Stimulated activated memory B cell treated with anti-CD40 and anti-IgM and Interleukin-4, amounts not matched to agents 10 μg/mL and 1 μg/mL and 100 μg/mL, for 72 hours (primary cell): ENCODE measurements at regions not wholly inside any gene's neighbourhood (a gene's known extent, or its start where the extent isn't known, plus 50 kb on each side); places are given as distances from the start of the nearest gene placed in this dataset.
"Not testable (repeated sequence)": the region's sequence is repeated elsewhere in the genome, so short reads cannot be mapped to it uniquely, and the experiment has no call there.

Experiments used
- ATAC-seq: fragments of 150-1000 bp; cut with Tn5 transposase; 2 replicates; pipeline ENCODE4 v1.10.0; 2021
- H3K27ac Mint-ChIP-seq: one replicate; pipeline ENCODE4 v1.8.0; 2022; ENCODE audit warnings: mild to moderate bottlenecking, mixed read lengths
- H3K27me3 Mint-ChIP-seq: one replicate; pipeline ENCODE4 v1.8.0; 2022; ENCODE audit warnings: mixed read lengths
- H3K36me3 Mint-ChIP-seq: one replicate; pipeline ENCODE4 v1.8.0; 2022; ENCODE audit warnings: mixed read lengths
- H3K4me1 Mint-ChIP-seq: one replicate; pipeline ENCODE4 v1.8.0; 2022; ENCODE audit warnings: mixed read lengths
- H3K4me3 Mint-ChIP-seq: one replicate; pipeline ENCODE4 v1.8.0; 2022; ENCODE audit warnings: mild to moderate bottlenecking, moderate library complexity, mixed read lengths
- H3K9me3 Mint-ChIP-seq: one replicate; pipeline ENCODE4 v1.8.0; 2022; ENCODE audit warnings: mixed read lengths

DNA sequence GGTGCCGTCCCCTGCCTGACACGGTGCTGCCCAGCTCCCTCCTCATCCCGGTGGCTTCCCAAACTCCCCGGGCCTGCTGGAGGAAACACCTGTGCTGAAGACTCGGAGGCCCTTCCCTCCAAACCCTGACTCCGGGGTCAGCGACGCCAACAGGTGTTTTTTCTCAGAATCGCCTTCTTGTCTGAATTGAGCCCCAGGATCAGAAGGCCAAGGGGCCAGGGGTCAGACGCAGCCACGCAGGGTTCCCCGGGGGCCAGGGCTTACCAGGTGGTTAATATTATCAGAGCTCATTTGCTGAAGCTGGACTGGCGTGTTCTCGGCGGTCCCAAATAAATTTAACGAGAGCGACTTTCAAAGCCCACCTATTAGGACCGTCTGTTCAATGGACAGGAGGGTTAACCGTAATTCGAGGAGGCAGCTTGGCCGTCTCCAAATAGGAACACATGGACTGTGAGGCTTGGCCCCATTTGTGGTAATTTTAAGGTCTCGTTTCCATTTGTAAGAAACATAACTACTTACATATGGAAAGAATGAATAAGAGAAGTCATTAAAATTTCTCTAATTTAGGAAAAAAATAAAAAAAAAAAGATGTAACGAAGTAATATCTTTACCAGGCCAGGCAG is 239.3 kb downstream of the CRLF2 start:
- no peaks in the 10 kb centered on the region for H3K27me3 Mint-ChIP-seq
- no peak for ATAC-seq
- H3K4me3 Mint-ChIP-seq = no peak overlapping the region
- H3K27ac Mint-ChIP-seq = no peak overlapping the region
- no peaks in the 10 kb centered on the region for H3K4me1 Mint-ChIP-seq
- H3K9me3 Mint-ChIP-seq = peaks cover 7% of the 10 kb centered on the region
- H3K36me3 Mint-ChIP-seq = no peaks in the 10 kb centered on the region

DNA sequence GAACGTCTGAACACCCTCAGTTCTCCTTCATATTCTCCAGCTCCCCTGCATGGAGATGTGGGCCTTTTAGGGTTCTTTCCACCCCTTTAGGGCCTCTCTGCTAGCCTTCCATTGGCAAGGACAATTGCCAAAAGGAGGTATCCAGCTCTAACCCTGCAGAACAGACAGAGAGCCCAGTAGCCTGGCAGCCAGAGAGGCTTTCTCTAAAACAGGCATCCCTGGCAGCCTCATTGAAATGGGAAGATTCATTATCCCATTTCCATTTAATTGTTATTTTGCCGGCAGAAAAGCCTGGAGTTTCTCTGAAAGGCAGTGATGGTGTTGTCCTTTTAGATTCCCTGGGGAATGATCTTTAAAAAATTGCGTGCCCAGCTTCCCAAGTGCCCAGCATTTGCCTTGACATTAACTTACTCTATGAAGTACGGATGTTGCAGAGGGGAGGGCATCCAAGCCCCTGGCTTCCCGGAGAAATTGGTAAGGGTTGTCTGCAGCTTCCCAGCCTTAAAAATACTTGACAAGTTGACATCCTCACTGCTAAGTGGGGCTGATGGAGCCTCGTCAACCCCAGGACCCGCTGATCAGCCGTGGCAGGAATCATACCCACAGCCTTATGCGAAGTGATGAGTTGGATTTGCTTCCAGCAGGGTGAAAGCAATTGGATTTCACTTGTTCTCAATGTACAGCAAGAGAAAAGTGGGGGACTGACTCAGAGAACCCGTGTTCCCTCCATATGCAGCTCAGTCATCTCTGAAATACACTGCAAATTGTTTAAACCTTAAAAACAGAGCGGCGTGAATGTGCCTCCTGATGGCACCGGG is 244.1 kb downstream of the CRLF2 start:
- no peak overlapping the region for H3K4me3 Mint-ChIP-seq
- no peak for ATAC-seq
- no peaks in the 10 kb centered on the region for H3K27me3 Mint-ChIP-seq
- H3K9me3 Mint-ChIP-seq = no peaks in the 10 kb centered on the region
- peaks cover 7% of the 10 kb centered on the region for H3K4me1 Mint-ChIP-seq
- no peaks in the 10 kb centered on the region for H3K36me3 Mint-ChIP-seq
- no peak overlapping the region for H3K27ac Mint-ChIP-seq

GRCh38 chrX:966396-967070 is 245.9 kb downstream of the CRLF2 start:
- H3K4me3 Mint-ChIP-seq = no peak overlapping the region
- H3K27ac Mint-ChIP-seq = no peak overlapping the region
- ATAC-seq = no peak
- peaks cover 7% of the 10 kb centered on the region for H3K4me1 Mint-ChIP-seq
- H3K9me3 Mint-ChIP-seq = no peaks in the 10 kb centered on the region
- no peaks in the 10 kb centered on the region for H3K36me3 Mint-ChIP-seq
- no peaks in the 10 kb centered on the region for H3K27me3 Mint-ChIP-seq

DNA sequence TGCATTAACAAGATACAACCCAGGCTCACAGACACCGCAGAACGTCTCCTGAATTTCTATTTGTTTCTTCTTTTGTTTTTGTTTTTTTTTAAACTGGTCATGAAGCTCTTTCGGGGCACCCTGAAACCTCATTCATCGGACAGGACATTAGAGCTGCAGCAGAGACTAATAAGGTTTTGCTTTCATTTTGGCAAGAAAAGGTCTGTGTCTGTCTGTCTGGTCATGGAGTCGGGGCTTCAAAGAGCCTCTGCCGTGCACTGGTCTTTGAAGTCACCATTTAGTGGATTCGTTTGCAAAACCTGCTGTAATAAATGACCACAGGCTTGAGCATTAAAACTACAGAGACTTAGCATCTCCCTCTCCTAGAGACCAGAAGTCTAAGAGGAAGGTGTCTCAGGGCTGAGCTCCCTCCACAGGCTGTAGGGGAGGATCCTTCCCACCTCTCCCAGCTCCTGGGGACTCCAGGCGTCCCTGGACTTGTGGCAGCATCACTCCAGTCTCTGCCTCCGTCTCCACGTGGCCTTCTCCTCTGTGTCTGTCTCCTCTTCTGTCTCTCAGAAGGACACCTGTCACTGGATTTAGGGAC is 247.5 kb downstream of the CRLF2 start:
- no peak overlapping the region for H3K27ac Mint-ChIP-seq
- ATAC-seq = no peak
- no peaks in the 10 kb centered on the region for H3K9me3 Mint-ChIP-seq
- H3K27me3 Mint-ChIP-seq = no peaks in the 10 kb centered on the region
- no peaks in the 10 kb centered on the region for H3K36me3 Mint-ChIP-seq
- H3K4me1 Mint-ChIP-seq = peaks cover 7% of the 10 kb centered on the region
- no peak overlapping the region for H3K4me3 Mint-ChIP-seq

DNA sequence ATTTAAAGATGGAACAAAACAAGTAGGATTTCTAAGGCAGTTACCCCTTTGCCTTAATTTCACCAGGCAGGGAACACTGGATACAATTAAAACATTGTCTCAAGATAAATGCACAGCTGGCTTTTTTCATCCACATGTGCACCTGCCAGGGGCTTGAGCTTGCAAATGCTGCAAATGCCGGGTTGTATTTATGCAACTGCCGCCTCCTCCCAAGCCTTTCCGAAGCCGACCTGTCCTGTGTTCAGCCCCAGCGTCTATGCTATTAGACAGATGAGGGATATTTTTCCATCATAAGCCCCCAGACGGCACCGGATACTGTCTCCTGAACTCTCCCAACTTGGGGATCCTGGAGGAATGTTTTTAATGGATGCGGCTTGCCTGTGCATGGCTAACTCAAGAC is 251.6 kb downstream of the CRLF2 start:
- ATAC-seq = no peak
- peaks cover 7% of the 10 kb centered on the region for H3K4me1 Mint-ChIP-seq
- no peak overlapping the region for H3K4me3 Mint-ChIP-seq
- no peaks in the 10 kb centered on the region for H3K9me3 Mint-ChIP-seq
- no peaks in the 10 kb centered on the region for H3K36me3 Mint-ChIP-seq
- H3K27me3 Mint-ChIP-seq = no peaks in the 10 kb centered on the region
- H3K27ac Mint-ChIP-seq = no peak overlapping the region

- H3K36me3 Mint-ChIP-seq = no peaks in the 10 kb centered on the region
- H3K9me3 Mint-ChIP-seq = no peaks in the 10 kb centered on the region
- no peak overlapping the region for H3K4me3 Mint-ChIP-seq
- H3K27ac Mint-ChIP-seq = no peak overlapping the region
- no peak for ATAC-seq
- peaks cover 2% of the 10 kb centered on the region for H3K4me1 Mint-ChIP-seq
- no peaks in the 10 kb centered on the region for H3K27me3 Mint-ChIP-seq
Observed at GRCh38 chrX:959595-959994, 252.9 kb downstream of the CRLF2 start.

DNA sequence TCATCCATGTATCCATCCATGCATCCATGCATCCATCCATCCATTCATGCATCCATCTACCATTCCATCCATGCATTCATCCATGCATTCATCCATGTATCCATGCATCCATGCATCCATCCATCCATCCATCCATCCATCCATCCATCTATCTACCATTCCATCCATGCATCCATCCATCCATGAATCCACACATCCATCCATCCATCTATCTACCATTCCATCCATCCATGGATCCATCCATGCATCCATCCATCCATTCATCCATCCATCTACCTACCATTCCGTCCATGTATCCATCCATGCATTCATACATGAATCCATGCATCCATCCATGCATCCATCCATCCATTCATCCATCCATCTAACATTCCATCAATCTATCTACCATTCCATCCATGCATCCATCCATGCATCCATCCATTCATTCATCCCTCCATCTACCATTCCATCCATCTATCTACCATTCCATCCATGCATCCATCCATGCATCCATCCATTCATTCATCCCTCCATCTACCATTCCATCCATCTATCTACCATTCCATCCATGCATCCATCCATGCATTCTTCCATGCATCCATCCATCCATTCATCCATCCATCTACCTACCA is 257.2 kb downstream of the CRLF2 start:
- not testable (repeated sequence) for H3K4me1 Mint-ChIP-seq, H3K27me3 Mint-ChIP-seq, ATAC-seq, H3K36me3 Mint-ChIP-seq, H3K27ac Mint-ChIP-seq, H3K4me3 Mint-ChIP-seq, H3K9me3 Mint-ChIP-seq

DNA sequence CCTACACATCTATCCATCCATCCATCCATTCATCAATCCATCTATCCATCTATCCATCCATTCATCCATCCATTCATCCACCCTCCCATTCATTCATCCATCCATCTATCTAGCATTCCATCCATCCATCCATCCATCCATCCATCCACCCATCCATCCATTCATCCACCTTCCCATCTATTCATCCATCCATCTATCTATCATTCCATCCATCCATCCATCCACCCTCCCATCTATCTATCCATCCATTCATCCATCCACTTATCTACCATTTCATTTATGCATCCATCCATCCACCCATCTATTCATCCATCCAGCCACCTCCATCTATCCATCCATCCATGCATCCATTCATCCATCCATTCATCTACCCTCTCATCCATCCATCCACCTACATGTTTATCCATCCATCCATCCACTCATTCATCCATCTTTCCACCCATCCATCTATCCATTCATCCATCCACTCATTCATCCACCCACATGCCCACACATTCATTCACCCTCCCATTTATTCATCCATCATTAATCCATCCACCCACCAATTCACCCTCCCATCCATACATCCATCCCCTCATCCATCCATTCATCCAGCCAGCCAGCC is 258.5 kb downstream of the CRLF2 start:
- no peaks in the 10 kb centered on the region for H3K36me3 Mint-ChIP-seq
- H3K27ac Mint-ChIP-seq = no peak overlapping the region
- peaks cover 7% of the 10 kb centered on the region for H3K9me3 Mint-ChIP-seq
- H3K4me1 Mint-ChIP-seq = no peaks in the 10 kb centered on the region
- no peaks in the 10 kb centered on the region for H3K27me3 Mint-ChIP-seq
- no peak for ATAC-seq
- no peak overlapping the region for H3K4me3 Mint-ChIP-seq

DNA sequence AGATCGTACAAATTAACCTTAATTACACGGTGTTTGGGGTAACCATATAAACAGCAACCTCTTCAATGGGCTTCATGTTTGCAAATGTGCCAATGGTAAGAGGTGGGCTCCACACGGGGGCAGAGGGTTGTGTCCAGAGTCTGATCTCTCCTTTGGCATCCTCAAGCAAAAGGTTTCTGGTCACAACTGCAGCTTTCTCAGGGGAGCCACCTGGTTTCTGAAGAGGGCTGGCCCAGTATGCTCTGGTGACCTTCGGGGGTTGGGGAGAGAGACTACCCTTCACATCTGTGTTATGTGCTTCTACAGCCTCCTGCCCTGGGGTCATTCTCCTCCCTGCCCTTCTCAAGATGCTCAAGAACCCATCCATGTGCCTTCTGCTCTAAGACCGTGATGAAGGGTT is 259.6 kb downstream of the CRLF2 start:
- no peak overlapping the region for H3K27ac Mint-ChIP-seq
- no peak overlapping the region for H3K4me3 Mint-ChIP-seq
- H3K27me3 Mint-ChIP-seq = no peaks in the 10 kb centered on the region
- no peaks in the 10 kb centered on the region for H3K36me3 Mint-ChIP-seq
- peaks cover 10% of the 10 kb centered on the region for H3K9me3 Mint-ChIP-seq
- H3K4me1 Mint-ChIP-seq = no peaks in the 10 kb centered on the region
- no peak for ATAC-seq

DNA sequence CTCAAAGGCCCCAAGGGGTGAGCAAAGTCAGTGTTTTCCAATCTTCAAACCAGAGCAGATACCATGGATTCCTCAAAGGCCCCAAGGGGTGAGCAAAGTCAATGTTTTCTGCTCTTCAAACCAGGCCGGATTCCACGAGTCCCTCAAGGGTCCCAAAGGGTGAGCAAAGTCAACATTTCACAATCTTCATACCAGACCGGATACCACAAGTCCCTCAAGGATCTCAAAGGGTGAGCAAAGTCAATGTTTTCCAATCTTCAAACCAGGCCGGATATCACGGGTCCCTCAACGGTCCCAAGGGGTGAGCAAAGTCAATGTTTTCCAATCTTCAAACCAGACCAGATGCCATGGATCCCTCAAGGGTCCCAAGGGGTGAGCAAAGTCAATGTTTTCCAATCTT is 265.2 kb downstream of the CRLF2 start:
- ATAC-seq, H3K27ac Mint-ChIP-seq, H3K36me3 Mint-ChIP-seq, H3K27me3 Mint-ChIP-seq, H3K4me3 Mint-ChIP-seq, H3K4me1 Mint-ChIP-seq: not testable (repeated sequence)
- peaks cover 17% of the 10 kb centered on the region for H3K9me3 Mint-ChIP-seq

DNA sequence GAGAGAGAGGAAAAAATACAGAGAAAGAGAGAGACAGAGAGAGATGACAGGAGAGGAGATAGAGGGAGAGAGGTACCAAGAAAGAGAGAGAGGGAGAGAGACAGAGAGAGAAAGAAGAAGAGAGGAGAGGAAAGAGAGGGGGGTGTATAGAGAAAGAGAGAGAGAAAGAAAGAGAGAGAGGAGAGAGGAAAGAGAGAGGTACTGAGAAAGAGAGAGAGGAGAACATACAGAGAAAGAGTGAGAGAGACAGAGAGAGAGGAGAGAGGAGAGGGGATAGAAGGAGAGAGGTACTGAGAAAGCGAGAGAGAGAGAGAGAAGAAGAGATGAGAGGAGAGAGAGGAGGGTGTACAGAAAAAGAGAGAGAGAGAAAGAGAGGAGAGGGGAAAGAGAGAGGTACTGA is 269.4 kb downstream of the CRLF2 start:
- no peak for ATAC-seq
- H3K4me3 Mint-ChIP-seq = no peak overlapping the region
- peaks cover 38% of the 10 kb centered on the region for H3K27me3 Mint-ChIP-seq
- no peaks in the 10 kb centered on the region for H3K4me1 Mint-ChIP-seq
- H3K9me3 Mint-ChIP-seq = peaks cover 12% of the 10 kb centered on the region
- H3K36me3 Mint-ChIP-seq = no peaks in the 10 kb centered on the region
- no peak overlapping the region for H3K27ac Mint-ChIP-seq

GRCh38 chrX:940691-941090 is 271.8 kb downstream of the CRLF2 start:
- no peaks in the 10 kb centered on the region for H3K4me1 Mint-ChIP-seq
- H3K27ac Mint-ChIP-seq = no peak overlapping the region
- peaks cover 9% of the 10 kb centered on the region for H3K9me3 Mint-ChIP-seq
- peaks cover 38% of the 10 kb centered on the region for H3K27me3 Mint-ChIP-seq
- H3K36me3 Mint-ChIP-seq = no peaks in the 10 kb centered on the region
- H3K4me3 Mint-ChIP-seq = no peak overlapping the region
- no peak for ATAC-seq

DNA sequence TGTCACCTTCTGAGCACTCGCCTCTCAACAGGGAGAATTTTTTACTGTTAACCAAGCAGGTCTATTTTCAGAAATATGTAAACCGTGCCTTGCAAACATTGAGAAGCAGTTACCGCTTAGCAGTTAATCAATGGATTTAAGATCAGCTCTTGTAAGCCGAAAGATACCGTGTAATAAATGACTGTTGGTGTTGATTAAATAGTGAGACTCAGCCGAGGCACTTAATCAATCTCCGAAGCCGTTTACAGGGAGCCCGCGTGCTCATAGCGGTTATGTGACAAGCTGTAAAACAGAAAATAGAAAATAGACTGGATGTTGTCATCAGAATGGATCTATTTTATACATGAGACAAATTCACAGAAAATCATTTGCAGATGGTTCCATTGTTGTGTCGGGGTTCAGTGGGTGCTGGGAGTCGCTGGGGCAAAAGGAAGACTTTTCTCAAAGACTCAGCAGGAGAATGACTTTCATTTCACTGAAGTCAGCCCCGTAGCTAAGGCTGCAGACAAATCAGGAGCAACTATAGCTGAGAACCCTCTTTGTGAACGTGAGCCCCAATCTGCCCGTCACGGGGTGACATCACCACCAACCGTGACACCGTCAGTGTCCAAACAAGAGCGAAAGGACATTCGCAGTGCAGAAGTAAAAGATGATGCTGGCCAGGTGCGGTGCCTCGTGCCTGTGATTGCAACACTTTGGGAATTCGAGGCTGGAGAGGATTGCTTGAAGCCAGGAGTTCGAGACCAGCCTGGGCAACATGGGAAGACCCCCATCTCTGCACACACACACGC is 275.3 kb downstream of the CRLF2 start:
- peaks cover 2% of the 10 kb centered on the region for H3K9me3 Mint-ChIP-seq
- no peaks in the 10 kb centered on the region for H3K36me3 Mint-ChIP-seq
- no peaks in the 10 kb centered on the region for H3K4me1 Mint-ChIP-seq
- no peak overlapping the region for H3K27ac Mint-ChIP-seq
- no peak for ATAC-seq
- no peak overlapping the region for H3K4me3 Mint-ChIP-seq
- peaks cover 28% of the 10 kb centered on the region for H3K27me3 Mint-ChIP-seq

DNA sequence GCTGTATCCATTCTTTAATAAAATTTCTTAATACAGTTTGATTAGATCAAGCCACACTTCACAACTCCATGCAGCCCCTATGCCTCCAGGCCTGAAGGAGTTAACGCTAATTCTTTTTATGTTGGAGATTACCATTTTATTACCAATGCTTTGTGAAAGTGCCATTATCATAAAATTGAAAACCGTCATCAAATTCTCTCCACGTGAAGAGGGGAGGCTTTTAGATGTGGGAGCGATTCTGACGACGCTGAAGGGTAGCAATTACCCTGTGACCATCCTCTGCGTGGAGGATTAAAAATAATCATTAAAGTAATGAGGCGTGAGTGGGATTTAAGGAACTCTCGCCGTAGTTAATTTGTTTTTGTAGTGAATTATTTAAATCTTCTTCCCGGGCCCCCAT is 278.8 kb downstream of the CRLF2 start:
- Mint-ChIP-seq H3K27me3 (no peaks in the 10 kb centered on the region), H3K4me3 (no peak overlapping the region), H3K4me1 (no peaks in the 10 kb centered on the region), H3K36me3 (no peaks in the 10 kb centered on the region), H3K27ac (no peak overlapping the region), H3K9me3 (peaks cover 3% of the 10 kb centered on the region)
- no peak for ATAC-seq
